Tibial nerve (tissue), 3 donors: ENCODE measurements at regions not wholly inside any gene's neighbourhood (a gene's known extent, or its start where the extent isn't known, plus 50 kb on each side); places are given as distances from the start of the nearest gene placed in this dataset.

Source experiments
- POLR2A ChIP-seq, 2 donors: fragments of 450-650 bp; IDR thresholded peaks; one replicate each; pipeline ENCODE4 v1.6.1; 2017; ENCODE audit warnings: antibody characterized with exemption in 2 of 2, mild to moderate bottlenecking in 2 of 2, moderate library complexity in 2 of 2
- TF ChIP-seq, protein P1 (sequence below), 5 experiments: fragments of 200-600 bp in 3 of 5; fragments of 450-650 bp in 2 of 5; sonication (generic) in 3 of 5; IDR thresholded peaks; one replicate each; pipeline ENCODE4 v1.5.1; 2016 to 2019; ENCODE audit warnings: antibody characterized with exemption in 5 of 5, mild to moderate bottlenecking in 3 of 5, moderate library complexity in 2 of 5

GRCh38 chr16:52309446-52310416 lies 237.2 kb downstream of the TOX3 start:
- TF ChIP-seq, protein P1, sequence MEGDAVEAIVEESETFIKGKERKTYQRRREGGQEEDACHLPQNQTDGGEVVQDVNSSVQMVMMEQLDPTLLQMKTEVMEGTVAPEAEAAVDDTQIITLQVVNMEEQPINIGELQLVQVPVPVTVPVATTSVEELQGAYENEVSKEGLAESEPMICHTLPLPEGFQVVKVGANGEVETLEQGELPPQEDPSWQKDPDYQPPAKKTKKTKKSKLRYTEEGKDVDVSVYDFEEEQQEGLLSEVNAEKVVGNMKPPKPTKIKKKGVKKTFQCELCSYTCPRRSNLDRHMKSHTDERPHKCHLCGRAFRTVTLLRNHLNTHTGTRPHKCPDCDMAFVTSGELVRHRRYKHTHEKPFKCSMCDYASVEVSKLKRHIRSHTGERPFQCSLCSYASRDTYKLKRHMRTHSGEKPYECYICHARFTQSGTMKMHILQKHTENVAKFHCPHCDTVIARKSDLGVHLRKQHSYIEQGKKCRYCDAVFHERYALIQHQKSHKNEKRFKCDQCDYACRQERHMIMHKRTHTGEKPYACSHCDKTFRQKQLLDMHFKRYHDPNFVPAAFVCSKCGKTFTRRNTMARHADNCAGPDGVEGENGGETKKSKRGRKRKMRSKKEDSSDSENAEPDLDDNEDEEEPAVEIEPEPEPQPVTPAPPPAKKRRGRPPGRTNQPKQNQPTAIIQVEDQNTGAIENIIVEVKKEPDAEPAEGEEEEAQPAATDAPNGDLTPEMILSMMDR (IDR thresholded peaks at IDR 0.05): no peak
- no peak for TF ChIP-seq POLR2A (IDR thresholded peaks at IDR 0.05)
